ENCODE measurements at regions not wholly inside any gene's neighbourhood (a gene's known extent, or its start where the extent isn't known, plus 50 kb on each side); places are given as distances from the start of the nearest gene placed in this dataset.

DNA sequence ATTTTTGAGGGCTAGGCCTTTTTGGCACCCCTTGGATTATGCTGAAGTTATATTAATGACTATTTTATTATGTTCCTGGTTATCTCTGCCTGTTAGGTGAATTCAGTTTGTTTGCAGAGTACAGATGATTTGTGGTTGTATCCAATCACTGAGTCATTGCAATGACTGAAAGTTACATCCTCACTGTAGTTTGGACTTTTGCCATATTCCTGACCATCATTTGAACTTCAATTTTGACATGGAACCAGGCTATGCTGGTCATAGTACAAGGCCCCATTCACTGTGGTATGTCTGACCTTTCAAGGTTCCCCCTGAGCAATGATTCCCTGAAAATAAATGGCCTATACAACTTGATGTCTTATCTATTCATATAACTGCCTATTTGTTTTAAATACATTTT, 621.0 kb downstream of the CCER1 start:
- no peak overlapping the region for H3K27ac Mint-ChIP-seq
- H3K9me3 Mint-ChIP-seq = no peaks in the 10 kb centered on the region
- H3K4me3 Mint-ChIP-seq = no peak overlapping the region
- H3K4me1 Mint-ChIP-seq (ENCODE audit: low read depth) = no peaks in the 10 kb centered on the region
- no peaks in the 10 kb centered on the region for H3K27me3 Mint-ChIP-seq (ENCODE audit: insufficient read depth)
- no peak for DNase-seq
- no peaks in the 10 kb centered on the region for H3K36me3 Mint-ChIP-seq (ENCODE audit: low read depth)
- TF ChIP-seq, protein P1, sequence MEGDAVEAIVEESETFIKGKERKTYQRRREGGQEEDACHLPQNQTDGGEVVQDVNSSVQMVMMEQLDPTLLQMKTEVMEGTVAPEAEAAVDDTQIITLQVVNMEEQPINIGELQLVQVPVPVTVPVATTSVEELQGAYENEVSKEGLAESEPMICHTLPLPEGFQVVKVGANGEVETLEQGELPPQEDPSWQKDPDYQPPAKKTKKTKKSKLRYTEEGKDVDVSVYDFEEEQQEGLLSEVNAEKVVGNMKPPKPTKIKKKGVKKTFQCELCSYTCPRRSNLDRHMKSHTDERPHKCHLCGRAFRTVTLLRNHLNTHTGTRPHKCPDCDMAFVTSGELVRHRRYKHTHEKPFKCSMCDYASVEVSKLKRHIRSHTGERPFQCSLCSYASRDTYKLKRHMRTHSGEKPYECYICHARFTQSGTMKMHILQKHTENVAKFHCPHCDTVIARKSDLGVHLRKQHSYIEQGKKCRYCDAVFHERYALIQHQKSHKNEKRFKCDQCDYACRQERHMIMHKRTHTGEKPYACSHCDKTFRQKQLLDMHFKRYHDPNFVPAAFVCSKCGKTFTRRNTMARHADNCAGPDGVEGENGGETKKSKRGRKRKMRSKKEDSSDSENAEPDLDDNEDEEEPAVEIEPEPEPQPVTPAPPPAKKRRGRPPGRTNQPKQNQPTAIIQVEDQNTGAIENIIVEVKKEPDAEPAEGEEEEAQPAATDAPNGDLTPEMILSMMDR (IDR thresholded peaks at IDR 0.05) = no peak

- Mint-ChIP-seq H3K4me1 (ENCODE audit: low read depth) (no peaks in the 10 kb centered on the region), H3K9me3 (no peaks in the 10 kb centered on the region), H3K27ac (no peak overlapping the region), H3K27me3 (ENCODE audit: insufficient read depth) (no peaks in the 10 kb centered on the region), H3K4me3 (no peak overlapping the region), H3K36me3 (ENCODE audit: low read depth) (no peaks in the 10 kb centered on the region)
- DNase-seq = no peak
- TF ChIP-seq, protein P1 (IDR thresholded peaks at IDR 0.05) = no peak
Measured at GRCh38 chr12:90333424-90333823, 621.6 kb downstream of the CCER1 start.

GRCh38 chr12:90331821-90332220, 623.2 kb downstream of the CCER1 start:
- H3K36me3 Mint-ChIP-seq (ENCODE audit: low read depth) = no peaks in the 10 kb centered on the region
- no peaks in the 10 kb centered on the region for H3K27me3 Mint-ChIP-seq (ENCODE audit: insufficient read depth)
- TF ChIP-seq, protein P1 (IDR thresholded peaks at IDR 0.05) = no peak
- DNase-seq = no peak
- no peak overlapping the region for H3K4me3 Mint-ChIP-seq
- no peaks in the 10 kb centered on the region for H3K9me3 Mint-ChIP-seq
- H3K27ac Mint-ChIP-seq = no peak overlapping the region
- no peaks in the 10 kb centered on the region for H3K4me1 Mint-ChIP-seq (ENCODE audit: low read depth)

DNA sequence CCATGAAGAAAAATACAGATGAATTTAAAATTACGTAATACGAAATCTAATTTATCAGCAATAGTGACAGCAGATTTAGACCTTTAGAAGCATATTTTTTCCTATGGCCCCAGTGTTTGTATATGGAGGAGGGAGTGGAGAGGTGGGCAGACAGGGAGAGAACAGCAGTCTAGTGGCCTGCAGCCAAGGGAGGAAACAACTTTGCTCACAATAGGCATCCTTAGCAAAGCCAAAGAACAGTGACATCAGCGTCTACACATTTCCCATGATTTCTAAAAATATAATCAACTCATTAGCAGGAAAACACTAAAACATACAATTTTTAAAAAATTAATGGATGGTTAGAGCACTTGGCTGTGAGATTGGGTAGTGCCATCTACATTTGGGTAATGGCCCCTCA, 622.6 kb upstream of the ATP2B1 start:
- Mint-ChIP-seq H3K4me3 (no peak overlapping the region), H3K9me3 (no peaks in the 10 kb centered on the region), H3K36me3 (ENCODE audit: low read depth) (no peaks in the 10 kb centered on the region), H3K27ac (no peak overlapping the region), H3K27me3 (ENCODE audit: insufficient read depth) (no peaks in the 10 kb centered on the region), H3K4me1 (ENCODE audit: low read depth) (no peaks in the 10 kb centered on the region)
- DNase-seq = no peak
- TF ChIP-seq, protein P1 (IDR thresholded peaks at IDR 0.05) = no peak

- Mint-ChIP-seq H3K27me3 (ENCODE audit: insufficient read depth) (no peaks in the 10 kb centered on the region), H3K27ac (no peak overlapping the region), H3K4me3 (no peak overlapping the region), H3K9me3 (no peaks in the 10 kb centered on the region), H3K36me3 (ENCODE audit: low read depth) (no peaks in the 10 kb centered on the region), H3K4me1 (ENCODE audit: low read depth) (no peaks in the 10 kb centered on the region)
- TF ChIP-seq, protein P1 (IDR thresholded peaks at IDR 0.05) = no peak
- no peak for DNase-seq
Measured at GRCh38 chr12:90327793-90328743, 619.4 kb upstream of the ATP2B1 start.
